ENCODE measurements at regions not wholly inside any gene's neighbourhood (a gene's known extent, or its start where the extent isn't known, plus 50 kb on each side); places are given as distances from the start of the nearest gene placed in this dataset.
A peak's percentile ranks its signal among the peaks of the same experiment; 100 is the strongest.

DNA sequence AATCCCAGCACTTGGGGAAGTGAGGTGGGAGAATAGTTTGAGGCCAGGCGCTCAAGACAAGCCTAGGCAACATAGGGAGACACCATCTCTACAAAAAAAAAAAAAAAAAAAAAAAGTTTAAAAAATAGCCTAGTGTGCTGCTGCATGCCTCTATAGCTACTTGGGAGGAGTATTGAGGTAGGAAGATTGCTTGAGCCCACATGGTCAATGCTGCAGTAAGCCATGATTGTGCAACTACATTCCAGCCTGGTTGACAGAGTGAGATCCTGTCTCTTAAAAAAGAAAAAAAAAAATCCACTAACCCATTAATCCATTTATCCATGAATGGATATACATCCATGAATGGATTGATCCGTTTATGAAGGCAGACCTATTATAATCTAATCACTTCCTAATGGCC, 1064.6 kb upstream of the EYS start:
- Histone ChIP-seq H4K5ac (ENCODE audit: insufficient read length, low read depth, low read length) (no peak overlapping the region), H2BK12ac (ENCODE audit: low read depth, low read length) (no peak overlapping the region), H4K20me1 (replicated peaks in 1 of 2; ENCODE audit: control insufficient read depth in 1 of 2, insufficient read depth in 2 of 2, low read length in 2 of 2) (no peaks in the 10 kb centered on the region), H3K9ac (replicated peaks in 1 of 4; ENCODE audit: extremely low read depth in 1 of 4, low read depth in 3 of 4, low read length in 3 of 4) (no peak overlapping the region), H3K4me2 (ENCODE audit: insufficient read depth in 1 of 2, low read depth in 2 of 2, low read length in 2 of 2) (no peak overlapping the region), H3K9me3 (ENCODE audit: insufficient read depth in 2 of 2, low read depth in 1 of 2, low read length in 1 of 2) (no peaks in the 10 kb centered on the region), H3K27ac (ENCODE audit: low read depth, low read length) (no peak overlapping the region), H3K79me1 (ENCODE audit: low read depth, low read length) (no peaks in the 10 kb centered on the region), H4K91ac (replicated peaks; ENCODE audit: insufficient read length, low read length) (no peak overlapping the region), H3K23me2 (ENCODE audit: low read depth, low read length) (no peaks in the 10 kb centered on the region), H2BK120ac (replicated peaks; ENCODE audit: low read depth, low read length) (no peak overlapping the region), H3K27me3 (replicated peaks in 1 of 4; ENCODE audit: control insufficient read depth in 3 of 4, extremely low read depth in 1 of 4, insufficient read depth in 3 of 4, low read length in 3 of 4) (no peaks in the 10 kb centered on the region), H3K14ac (ENCODE audit: insufficient read length) (no peak overlapping the region), H2BK15ac (ENCODE audit: low read length) (no peak overlapping the region), H3K4ac (replicated peaks; ENCODE audit: insufficient read length, low read depth, low read length) (no peak overlapping the region), H3K56ac (replicated peaks; ENCODE audit: insufficient read length, low read depth, low read length) (no peak overlapping the region), H2BK5ac (ENCODE audit: low read depth, low read length) (no peak overlapping the region), H2BK20ac (ENCODE audit: low read length) (no peak overlapping the region), H3K36me3 (ENCODE audit: control insufficient read depth in 2 of 4, insufficient read depth in 4 of 4, low read length in 3 of 4) (no peaks in the 10 kb centered on the region), H3K4me3 (ENCODE audit: extremely low read depth in 1 of 4, insufficient read depth in 2 of 4, low read depth in 3 of 4, low read length in 4 of 4) (no peak overlapping the region), H2AK5ac (ENCODE audit: low read depth, low read length) (no peak overlapping the region), H3K79me2 (ENCODE audit: control insufficient read depth in 1 of 2, insufficient read depth in 2 of 2, low read length in 2 of 2) (no peaks in the 10 kb centered on the region), H2AFZ (ENCODE audit: low read length) (no peak overlapping the region), H4K8ac (ENCODE audit: extremely low read depth, insufficient read depth, low read length) (no peak overlapping the region), H3K23ac (ENCODE audit: insufficient read length) (no peak overlapping the region), H3K4me1 (replicated peaks in 1 of 4; ENCODE audit: control insufficient read depth in 3 of 4, insufficient read depth in 4 of 4, low read length in 3 of 4) (no peaks in the 10 kb centered on the region), H3K18ac (ENCODE audit: extremely low read depth, low read length) (no peak overlapping the region)
- ChIA-PET POLR2A (ENCODE audit: partially characterized antibody) (no interaction called here), CTCF (ENCODE audit: partially characterized antibody) (no interaction called here)
- 88% methylated on average over 2 of the region's 2 CpGs; no CpG with 5 or more reads in 1 of the 2 experiments for WGBS, 2 experiments (ENCODE audit: extremely low coverage in 1 of 2, insufficient coverage in 1 of 2, insufficient read length in 1 of 2, insufficient replicate concordance in 2 of 2, low coverage in 1 of 2, low lambda C conversion rate in 2 of 2, missing lambda C conversion rate in 1 of 2)
- no peak for TF ChIP-seq NRF1 (IDR thresholded peaks at IDR 0.05; ENCODE audit: low read depth, low read length)
- TF ChIP-seq, protein P1, sequence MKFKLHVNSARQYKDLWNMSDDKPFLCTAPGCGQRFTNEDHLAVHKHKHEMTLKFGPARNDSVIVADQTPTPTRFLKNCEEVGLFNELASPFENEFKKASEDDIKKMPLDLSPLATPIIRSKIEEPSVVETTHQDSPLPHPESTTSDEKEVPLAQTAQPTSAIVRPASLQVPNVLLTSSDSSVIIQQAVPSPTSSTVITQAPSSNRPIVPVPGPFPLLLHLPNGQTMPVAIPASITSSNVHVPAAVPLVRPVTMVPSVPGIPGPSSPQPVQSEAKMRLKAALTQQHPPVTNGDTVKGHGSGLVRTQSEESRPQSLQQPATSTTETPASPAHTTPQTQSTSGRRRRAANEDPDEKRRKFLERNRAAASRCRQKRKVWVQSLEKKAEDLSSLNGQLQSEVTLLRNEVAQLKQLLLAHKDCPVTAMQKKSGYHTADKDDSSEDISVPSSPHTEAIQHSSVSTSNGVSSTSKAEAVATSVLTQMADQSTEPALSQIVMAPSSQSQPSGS (IDR thresholded peaks at IDR 0.05; ENCODE audit: low read length): no peak
- TF ChIP-seq CEBPB (IDR thresholded peaks at IDR 0.05; ENCODE audit: low read depth, low read length): 0 out of 2 replicates have a peak, but pooled peaks have one; percentile 4
- no peak for FAIRE-seq
- DNase-seq (ENCODE audit: low read depth in 1 of 2, low spot score in 2 of 2): no peak

Data from H1 (cell line).